ENCODE measurements at regions not wholly inside any gene's neighbourhood (a gene's known extent, or its start where the extent isn't known, plus 50 kb on each side); places are given as distances from the start of the nearest gene placed in this dataset.
"Not testable (repeated sequence)": the region's sequence is repeated elsewhere in the genome, so short reads cannot be mapped to it uniquely, and the experiment has no call there.

DNA sequence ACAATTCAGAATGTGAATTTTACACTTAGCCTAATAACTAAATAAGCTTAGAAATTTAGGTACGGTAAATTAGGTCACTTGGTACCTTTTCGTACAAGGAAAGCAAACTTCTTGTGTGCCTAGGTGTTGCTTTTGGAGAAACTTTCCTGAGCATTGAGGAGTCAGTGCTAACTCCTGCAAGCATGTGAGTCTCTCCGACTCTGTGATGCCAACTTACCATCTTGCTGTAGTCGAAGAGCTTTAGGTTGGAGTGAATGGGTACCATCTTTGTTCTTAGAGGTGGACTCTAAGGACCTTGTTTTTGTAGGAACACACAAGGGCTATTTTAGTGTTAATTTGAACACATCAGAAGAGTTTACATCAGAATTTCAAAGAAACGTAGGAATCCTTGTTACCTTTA lies 688.9 kb downstream of the USP25 start:
- peak; percentile 22 for DNase-seq (ENCODE audit: low read depth, low spot score)

DNA sequence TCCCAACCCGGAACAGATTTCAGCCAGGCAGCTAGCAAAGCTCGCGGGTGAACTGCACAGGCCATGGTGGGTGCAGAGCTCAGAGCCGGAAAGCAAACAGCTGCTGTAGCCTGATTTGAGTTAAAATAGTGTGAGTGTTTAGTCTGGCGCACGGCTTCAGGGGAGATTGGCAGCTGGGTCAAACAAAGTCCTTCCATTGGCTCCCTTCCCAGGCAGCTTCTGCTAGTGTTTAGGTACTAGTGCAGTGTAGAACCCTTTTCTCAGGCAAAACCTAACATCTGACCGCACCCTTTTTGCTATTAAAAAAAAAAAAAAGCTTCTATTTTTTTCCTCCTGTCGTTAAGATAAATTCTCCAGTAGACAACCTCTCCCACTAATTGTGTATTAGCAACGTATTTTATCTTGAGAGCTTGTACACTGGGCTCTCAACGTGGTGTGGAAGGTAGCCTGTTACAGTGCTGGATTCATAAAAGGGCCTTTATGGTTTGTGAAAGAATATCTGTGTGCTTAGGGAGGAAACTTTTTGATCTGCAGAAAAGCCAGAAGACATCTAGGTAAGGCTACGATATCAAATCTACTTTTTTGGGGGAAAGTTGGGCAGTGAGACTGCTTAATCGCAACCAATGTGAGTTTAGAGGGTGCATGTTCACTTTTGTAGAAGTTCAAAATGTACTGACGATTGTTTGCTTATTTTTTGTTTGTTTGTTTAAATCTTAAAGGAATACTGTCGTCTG lies 689.6 kb downstream of the USP25 start:
- DNase-seq (ENCODE audit: low read depth, low spot score), result peak; percentile 96

DNA sequence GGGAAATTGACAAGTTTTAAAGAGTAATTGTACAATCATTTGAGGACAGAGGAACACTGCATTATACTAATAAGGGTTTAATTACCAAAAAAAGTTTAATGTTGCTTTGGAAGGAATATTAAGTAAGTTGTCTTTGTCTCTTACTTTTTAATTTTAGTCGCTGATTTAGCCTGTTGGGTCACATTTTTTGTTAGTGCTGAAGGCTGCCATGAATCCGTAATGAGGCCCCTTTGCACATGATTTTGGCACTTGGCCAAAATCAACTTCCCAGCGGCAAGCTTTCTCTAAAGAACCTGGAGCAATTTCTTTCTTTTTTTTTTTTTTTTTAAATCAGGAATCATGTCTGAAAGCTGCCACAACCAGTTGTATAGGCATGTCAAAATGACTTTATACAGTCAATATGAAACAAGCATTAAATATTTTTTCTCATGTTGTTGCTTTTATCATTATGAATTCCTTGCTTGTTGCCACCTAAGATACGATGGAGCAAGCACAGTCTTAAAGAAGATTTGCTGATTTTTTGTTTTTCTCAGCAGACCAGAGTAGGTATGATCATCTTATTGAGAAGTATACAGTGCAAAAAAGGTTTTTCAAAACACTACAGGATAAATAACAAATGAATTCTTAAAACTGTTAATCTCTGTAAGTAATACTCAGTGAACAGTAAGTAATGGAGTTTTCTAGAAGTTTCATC lies 690.4 kb downstream of the USP25 start:
- peak; percentile 90 for DNase-seq (ENCODE audit: low read depth, low spot score)

DNA sequence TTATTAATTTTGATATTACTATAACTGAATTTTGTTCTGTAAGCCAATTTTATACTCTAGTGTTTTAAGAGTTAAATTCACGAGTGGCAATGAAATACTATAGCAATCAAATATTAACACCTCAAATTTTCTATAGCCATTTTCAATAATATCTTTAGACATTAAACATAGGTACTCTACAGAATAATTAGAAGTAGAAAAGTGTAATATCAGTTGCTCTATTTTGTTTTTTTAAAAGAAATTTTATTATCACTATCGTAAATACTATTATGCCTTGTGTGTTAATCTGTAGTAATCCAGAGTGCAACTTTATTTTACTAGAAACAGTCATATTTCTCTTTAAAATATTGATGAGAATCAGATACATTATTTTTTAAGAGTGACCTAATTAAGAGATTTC lies 691.2 kb downstream of the USP25 start:
- DNase-seq (ENCODE audit: low read depth, low spot score), result no peak

- DNase-seq (ENCODE audit: low read depth, low spot score), result no peak
These were observed 692.2 kb downstream of the USP25 start for GRCh38 chr21:16421965-16422364.

DNA sequence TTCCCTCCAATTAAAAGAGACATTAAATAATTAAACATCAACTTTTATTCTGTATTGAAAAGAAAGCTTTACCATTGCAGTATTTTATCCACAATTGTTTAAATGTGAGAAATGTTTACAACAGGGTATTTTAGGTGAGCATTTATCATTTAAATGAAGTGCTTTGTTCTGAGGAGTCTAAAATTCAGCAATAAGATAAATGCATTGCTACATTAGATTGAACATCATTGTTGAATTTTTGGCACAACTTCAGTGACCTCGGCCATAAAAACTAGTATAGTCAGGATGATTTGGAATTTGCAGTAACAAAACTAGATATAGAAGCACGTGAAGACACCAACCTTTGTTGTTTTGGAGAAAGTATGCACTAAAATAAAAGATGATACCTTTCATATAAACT lies 692.9 kb downstream of the USP25 start:
- no peak for DNase-seq (ENCODE audit: low read depth, low spot score)

DNA sequence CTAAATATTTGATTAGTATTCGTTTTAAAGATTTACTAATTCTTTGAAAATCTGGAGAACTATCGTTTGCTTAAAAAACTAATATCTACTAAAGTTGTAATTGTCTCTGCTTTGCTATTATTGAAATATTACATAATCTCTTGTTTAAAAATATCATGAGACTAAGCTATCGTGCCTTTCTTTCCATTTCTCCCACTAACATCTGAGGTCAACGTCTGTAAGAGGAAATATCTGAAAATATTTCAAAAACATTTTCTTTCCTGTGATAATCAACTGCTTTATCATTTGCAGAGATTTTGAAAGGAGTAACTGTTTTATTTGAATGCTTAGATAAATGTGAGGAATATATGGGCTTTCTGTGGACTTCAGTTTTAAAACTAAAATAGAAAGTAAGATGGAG lies 694.1 kb downstream of the USP25 start:
- no peak for DNase-seq (ENCODE audit: low read depth, low spot score)

- peak; percentile 29 for DNase-seq (ENCODE audit: low read depth, low spot score)
These were observed 694.6 kb downstream of the USP25 start for GRCh38 chr21:16424331-16424751.

DNA sequence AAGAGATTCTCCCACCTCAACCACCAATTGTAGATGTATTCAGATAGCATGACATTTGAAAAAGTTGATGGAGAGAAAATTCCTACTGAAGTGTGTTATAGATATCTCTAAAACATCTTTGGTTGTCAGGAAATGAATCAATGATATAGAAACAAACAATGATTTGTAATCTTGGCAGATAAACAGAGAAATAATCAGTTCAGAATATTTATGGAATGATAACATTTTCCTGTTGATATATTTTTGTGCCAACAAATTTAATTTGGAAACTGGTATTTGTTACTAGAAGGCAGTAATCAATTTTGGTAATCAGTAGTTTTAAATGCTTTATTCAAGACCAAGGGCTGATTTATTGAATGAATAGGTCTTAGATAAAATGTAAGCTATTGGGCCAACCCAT lies 695.6 kb downstream of the USP25 start:
- DNase-seq (ENCODE audit: low read depth, low spot score), result no peak

GRCh38 chr21:16426936-16427335 lies 697.2 kb downstream of the USP25 start:
- DNase-seq (ENCODE audit: low read depth, low spot score), result no peak

- DNase-seq (ENCODE audit: low read depth, low spot score), result no peak
These were observed 697.9 kb downstream of the USP25 start for GRCh38 chr21:16427587-16428087.

- no peak for DNase-seq (ENCODE audit: low read depth, low spot score)
These were observed 707.8 kb downstream of the USP25 start for GRCh38 chr21:16437586-16437985.

- DNase-seq (ENCODE audit: low read depth, low spot score), result no peak
These were observed 709.0 kb downstream of the USP25 start for GRCh38 chr21:16438761-16439160.

GRCh38 chr21:16441789-16442188 lies 712.0 kb downstream of the USP25 start:
- no peak for DNase-seq (ENCODE audit: low read depth, low spot score)

GRCh38 chr21:16454399-16454798 lies 724.6 kb downstream of the USP25 start:
- DNase-seq (ENCODE audit: low read depth, low spot score), result peak; percentile 30

- DNase-seq (ENCODE audit: low read depth, low spot score), result peak; percentile 69
These were observed 725.7 kb downstream of the USP25 start for GRCh38 chr21:16455526-16455925.

DNA sequence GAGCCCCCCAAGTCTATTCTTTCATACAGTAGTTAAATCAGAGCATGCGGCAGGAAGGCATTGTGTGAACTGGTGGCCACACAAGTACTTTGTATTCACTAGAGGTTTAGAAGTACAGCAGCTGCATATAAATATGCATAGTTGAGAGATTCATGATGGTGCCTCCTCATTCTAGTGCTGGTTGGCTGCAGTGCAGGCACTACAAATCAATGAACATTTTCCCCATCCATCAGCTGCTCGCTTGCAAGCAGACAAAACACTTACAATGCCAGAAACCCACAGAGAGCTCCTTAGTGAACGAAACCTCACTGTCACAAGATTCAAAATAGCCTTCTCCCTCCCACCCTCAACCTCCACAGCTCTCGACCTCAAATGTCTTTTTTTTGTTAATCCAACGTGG lies 726.2 kb downstream of the USP25 start:
- DNase-seq (ENCODE audit: low read depth, low spot score), result peak; percentile 86

- no peak for DNase-seq (ENCODE audit: low read depth, low spot score)
These were observed 727.7 kb downstream of the USP25 start for GRCh38 chr21:16457498-16457897.

- no peak for DNase-seq (ENCODE audit: low read depth, low spot score)
These were observed 731.2 kb downstream of the USP25 start for GRCh38 chr21:16460936-16461335.

DNA sequence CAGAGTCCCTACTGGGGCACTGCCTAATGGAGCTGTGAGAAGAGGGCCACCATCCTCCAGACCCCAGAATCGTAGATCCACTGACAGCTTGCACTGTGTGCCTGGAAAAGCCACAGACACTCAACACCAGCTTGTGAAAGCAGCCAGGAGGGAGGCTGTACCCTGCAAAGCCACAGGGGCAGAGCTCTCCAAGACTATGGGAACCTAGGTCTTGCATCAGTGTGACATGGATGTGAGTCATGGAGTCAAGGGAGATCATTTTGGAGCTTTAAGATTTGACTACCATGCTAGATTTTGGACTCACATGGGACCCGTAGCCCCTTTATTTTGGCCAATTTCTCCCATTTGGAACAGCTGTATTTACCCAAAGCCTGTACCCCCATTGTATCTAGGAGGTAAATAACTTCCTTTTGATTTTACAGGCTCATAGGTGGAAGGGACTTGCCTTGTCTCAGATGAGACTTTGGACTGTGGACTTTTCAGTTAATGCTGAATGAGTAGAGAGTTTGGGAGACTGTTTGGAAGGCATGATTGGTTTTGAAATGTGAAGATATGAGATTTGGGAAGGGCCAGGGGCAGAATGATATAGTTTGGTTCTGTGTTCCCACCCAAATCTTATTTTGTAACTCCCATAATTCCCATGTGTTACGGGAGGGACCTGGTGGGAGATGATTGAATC lies 734.6 kb downstream of the USP25 start:
- DNase-seq (ENCODE audit: low read depth, low spot score), result not testable (repeated sequence)

- DNase-seq (ENCODE audit: low read depth, low spot score), result no peak
These were observed 738.4 kb downstream of the USP25 start for GRCh38 chr21:16468184-16468583.

DNA sequence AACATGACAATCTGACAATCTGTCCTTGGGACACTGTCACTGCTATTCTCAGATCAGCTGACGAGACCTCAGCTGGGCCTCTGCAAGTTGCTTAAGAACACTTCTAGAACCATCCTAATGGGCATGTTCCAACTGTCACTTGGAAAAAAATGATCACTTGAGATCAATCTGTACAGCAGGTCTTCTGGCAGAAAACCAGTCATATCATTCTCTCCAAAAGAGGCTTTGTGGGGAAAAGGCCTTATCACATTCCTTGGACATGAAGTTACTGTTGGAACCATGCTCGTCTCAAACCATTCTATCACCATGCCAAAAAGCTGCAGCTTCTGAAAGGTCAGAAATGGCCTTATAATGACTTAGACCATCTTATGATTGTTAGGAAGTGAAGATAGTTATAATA lies 744.2 kb downstream of the USP25 start:
- peak; percentile 65 for DNase-seq (ENCODE audit: low read depth, low spot score)
